Kidney (tissue), 13 donors: ENCODE measurements at regions not wholly inside any gene's neighbourhood (a gene's known extent, or its start where the extent isn't known, plus 50 kb on each side); places are given as distances from the start of the nearest gene placed in this dataset.

Source experiments
- DNase-seq, 5 donors: peaks; one replicate each; pipeline ENCODE4 v3.0.0-alpha.2; 2013 to 2020
- FAIRE-seq: peaks from 2 replicates; lab custom pipeline; 2012; peaks lifted over from hg19 to GRCh38; lab: Jason Lieb, UNC
- H3K27ac ChIP-seq, 2 donors: one replicate each; pipeline ENCODE4 v1.7.0; 2013; ENCODE audit warnings: low read depth in 2 of 2, low read length in 2 of 2, inconsistent platforms in 1 of 2
- H3K27me3 ChIP-seq: one replicate; pipeline ENCODE4 v1.7.1; 2013; ENCODE audit warnings: low read length, inconsistent platforms; ENCODE audit not compliant: control insufficient read depth, insufficient read depth
- H3K36me3 ChIP-seq, 3 donors: one replicate each; pipeline versions ENCODE4 v1.7.0 to v1.7.1; 2013; ENCODE audit warnings: low read length in 3 of 3, control low read depth in 1 of 3, inconsistent platforms in 1 of 3; ENCODE audit not compliant: insufficient read depth in 3 of 3, control insufficient read depth in 2 of 3
- H3K4me1 ChIP-seq, 3 donors: one replicate each; pipeline versions ENCODE4 v1.7.0 to v1.7.1; 2013; ENCODE audit warnings: low read length in 3 of 3, inconsistent platforms in 1 of 3, low read depth in 1 of 3; ENCODE audit not compliant: control insufficient read depth in 2 of 3, insufficient read depth in 2 of 3
- H3K4me3 ChIP-seq, 3 donors: one replicate each; pipeline versions ENCODE4 v1.7.0 to v1.8.1; 2013; ENCODE audit warnings: low read length in 3 of 3, control low read depth in 1 of 3, inconsistent platforms in 1 of 3
- H3K9ac ChIP-seq, 3 donors: one replicate each; pipeline versions ENCODE4 v1.7.0 to v1.7.1; 2013; ENCODE audit warnings: low read length in 3 of 3, control low read depth in 1 of 3, inconsistent platforms in 1 of 3
- H3K9me3 ChIP-seq, 3 donors: one replicate each; pipeline versions ENCODE4 v1.7.0 to v1.7.1; 2013; ENCODE audit warnings: low read length in 3 of 3, control low read depth in 1 of 3, inconsistent platforms in 1 of 3; ENCODE audit not compliant: control insufficient read depth in 2 of 3, insufficient read depth in 1 of 3
- intact Hi-C: fragments of 100-400 bp; cut with DNase I; formaldehyde crosslinking; loops from one replicate; pipeline ENCODE4 v1.11.1; 2022
- TF ChIP-seq, protein P1 (sequence below): IDR thresholded peaks from 3 replicates; pipeline ENCODE4 v1.5.1; 2012; ENCODE audit warnings: mild to moderate bottlenecking, moderate library complexity, borderline replicate concordance; ENCODE audit not compliant: insufficient read depth; ENCODE audit errors: extremely low read depth
- donor health status: control.
- donor health status: control.
- donor health status: control.
- donor health status: control.
- donor health status: control.
- donor health status: DM: yes; HTN: yes; CAD: no.
- donor health status: Normal renal cell carcinoma (clear cell type).

DNA sequence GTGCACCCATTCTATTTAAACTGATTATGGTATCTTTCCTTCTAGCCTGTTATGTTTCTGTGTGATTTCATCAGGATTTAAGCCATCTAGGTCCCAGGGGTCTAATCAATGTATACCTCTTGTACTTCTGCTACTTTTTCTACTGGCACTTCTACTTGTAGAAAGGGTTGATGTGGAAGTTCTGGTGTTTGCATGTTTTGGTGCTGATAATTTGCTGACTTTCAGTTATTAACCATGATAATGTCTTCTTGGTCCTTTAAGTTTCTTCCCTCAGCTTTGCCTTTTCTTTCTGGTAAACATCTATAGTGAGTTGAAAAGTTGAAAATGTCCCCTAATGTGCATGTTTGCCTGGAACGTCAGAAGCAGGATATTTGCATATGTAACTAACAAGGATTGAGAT is 390.6 kb upstream of the MAP3K7 start:
- no peaks in the 10 kb centered on the region for H3K36me3 ChIP-seq
- H3K9me3 ChIP-seq = no peaks in the 10 kb centered on the region
- DNase-seq (no peak), FAIRE-seq (no peak)
- no peaks in the 10 kb centered on the region for H3K4me1 ChIP-seq
- intact Hi-C loops = no loop called here
- no peaks in the 10 kb centered on the region for H3K27me3 ChIP-seq
- no peak overlapping the region for H3K4me3 ChIP-seq
- TF ChIP-seq, protein P1, sequence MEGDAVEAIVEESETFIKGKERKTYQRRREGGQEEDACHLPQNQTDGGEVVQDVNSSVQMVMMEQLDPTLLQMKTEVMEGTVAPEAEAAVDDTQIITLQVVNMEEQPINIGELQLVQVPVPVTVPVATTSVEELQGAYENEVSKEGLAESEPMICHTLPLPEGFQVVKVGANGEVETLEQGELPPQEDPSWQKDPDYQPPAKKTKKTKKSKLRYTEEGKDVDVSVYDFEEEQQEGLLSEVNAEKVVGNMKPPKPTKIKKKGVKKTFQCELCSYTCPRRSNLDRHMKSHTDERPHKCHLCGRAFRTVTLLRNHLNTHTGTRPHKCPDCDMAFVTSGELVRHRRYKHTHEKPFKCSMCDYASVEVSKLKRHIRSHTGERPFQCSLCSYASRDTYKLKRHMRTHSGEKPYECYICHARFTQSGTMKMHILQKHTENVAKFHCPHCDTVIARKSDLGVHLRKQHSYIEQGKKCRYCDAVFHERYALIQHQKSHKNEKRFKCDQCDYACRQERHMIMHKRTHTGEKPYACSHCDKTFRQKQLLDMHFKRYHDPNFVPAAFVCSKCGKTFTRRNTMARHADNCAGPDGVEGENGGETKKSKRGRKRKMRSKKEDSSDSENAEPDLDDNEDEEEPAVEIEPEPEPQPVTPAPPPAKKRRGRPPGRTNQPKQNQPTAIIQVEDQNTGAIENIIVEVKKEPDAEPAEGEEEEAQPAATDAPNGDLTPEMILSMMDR = no peak
- no peak overlapping the region for H3K27ac ChIP-seq
- no peak overlapping the region for H3K9ac ChIP-seq

DNA sequence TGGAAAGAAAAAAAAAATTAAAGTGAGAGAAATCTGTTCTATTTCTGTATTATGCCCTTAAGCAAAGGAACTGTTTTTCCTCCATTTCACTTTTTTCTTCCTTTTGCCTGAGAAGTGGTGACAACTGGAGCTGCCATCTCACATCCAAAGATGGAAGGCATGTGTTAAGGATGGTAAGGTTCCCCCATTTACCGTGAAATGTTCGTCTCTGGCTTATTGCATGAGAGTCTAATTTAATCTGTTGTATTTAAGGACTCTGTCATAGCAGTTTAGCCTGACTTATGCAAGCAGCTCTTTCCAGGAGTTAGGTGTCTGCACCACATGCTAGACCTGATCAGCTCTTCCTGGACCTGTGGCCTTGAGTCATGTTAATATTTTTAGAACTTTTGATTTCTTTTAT is 389.5 kb upstream of the MAP3K7 start:
- intact Hi-C loops = no loop called here
- no peak for FAIRE-seq
- no peak overlapping the region for H3K9ac ChIP-seq
- DNase-seq = no peak
- H3K4me3 ChIP-seq = no peak overlapping the region
- TF ChIP-seq, protein P1 = no peak
- no peaks in the 10 kb centered on the region for H3K36me3 ChIP-seq
- H3K27me3 ChIP-seq = no peaks in the 10 kb centered on the region
- H3K27ac ChIP-seq = no peak overlapping the region
- no peaks in the 10 kb centered on the region for H3K4me1 ChIP-seq
- H3K9me3 ChIP-seq = no peaks in the 10 kb centered on the region

DNA sequence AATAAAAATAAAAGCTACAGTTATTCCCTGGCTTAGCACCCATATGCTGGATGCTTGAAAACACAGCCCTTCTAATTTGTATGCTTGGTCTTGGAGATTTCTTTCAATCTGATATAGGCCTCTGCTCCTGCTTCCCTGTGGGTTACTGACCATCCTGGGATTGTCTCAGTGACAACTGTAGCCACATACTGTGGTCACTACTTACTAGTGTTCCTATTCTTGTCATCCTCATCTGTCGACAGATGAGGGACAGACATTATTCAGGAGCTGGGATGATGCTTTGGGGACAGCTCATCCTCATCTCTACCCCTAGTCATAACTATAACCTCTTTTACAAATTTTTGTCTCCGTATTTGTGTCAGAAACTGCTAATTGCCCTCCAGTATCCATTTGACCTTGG is 388.9 kb upstream of the MAP3K7 start:
- Histone ChIP-seq H3K4me1 (no peaks in the 10 kb centered on the region), H3K27me3 (no peaks in the 10 kb centered on the region), H3K36me3 (no peaks in the 10 kb centered on the region), H3K9me3 (no peaks in the 10 kb centered on the region), H3K4me3 (no peak overlapping the region), H3K27ac (no peak overlapping the region), H3K9ac (no peak overlapping the region)
- FAIRE-seq (no peak), DNase-seq (no peak)
- intact Hi-C loops = no loop called here
- TF ChIP-seq, protein P1 = no peak

DNA sequence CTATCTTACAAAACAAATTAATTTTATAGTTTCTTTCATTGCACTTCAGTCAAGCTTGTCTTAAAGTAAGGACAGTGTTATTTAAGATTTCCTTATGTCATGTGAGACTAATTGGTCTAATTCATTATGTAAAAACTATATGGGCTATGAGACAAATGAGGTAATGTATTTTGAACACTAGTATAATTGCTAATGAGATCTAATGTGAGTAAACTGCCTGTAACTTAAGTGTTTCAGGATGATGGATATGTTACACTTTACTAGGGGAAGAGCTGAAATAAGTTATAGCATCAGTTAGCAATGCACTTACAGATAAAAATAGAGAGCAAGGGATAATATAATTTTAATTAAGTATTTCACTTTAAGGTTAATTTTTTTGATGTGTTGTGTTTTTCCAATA is 386.3 kb upstream of the MAP3K7 start:
- no peaks in the 10 kb centered on the region for H3K9me3 ChIP-seq
- FAIRE-seq (no peak), DNase-seq (no peak)
- H3K27ac ChIP-seq = no peak overlapping the region
- intact Hi-C loops = no loop called here
- H3K9ac ChIP-seq = no peak overlapping the region
- H3K4me1 ChIP-seq = no peaks in the 10 kb centered on the region
- TF ChIP-seq, protein P1 = no peak
- H3K27me3 ChIP-seq = no peaks in the 10 kb centered on the region
- H3K4me3 ChIP-seq = no peak overlapping the region
- H3K36me3 ChIP-seq = no peaks in the 10 kb centered on the region
